Right atrium auricular region (tissue), 2 donors: ENCODE measurements at regions not wholly inside any gene's neighbourhood (a gene's known extent, or its start where the extent isn't known, plus 50 kb on each side); places are given as distances from the start of the nearest gene placed in this dataset.

Experiments
- DNase-seq: peaks from one replicate; pipeline ENCODE4 v3.0.0-alpha.2; 2019; ENCODE audit warnings: low spot score
- H3K27ac ChIP-seq, 2 donors: fragments of 200-600 bp; sonication (generic); 1 replicate in 1 of 2; 2 replicates in 1 of 2; pipeline ENCODE4 v1.5.1; 2016 to 2019
- H3K27me3 ChIP-seq, 2 donors: fragments of 200-600 bp; sonication (generic); one replicate each; pipeline versions ENCODE4 v1.5.1 to v1.6.0; 2017 to 2019
- H3K36me3 ChIP-seq: fragments of 200-600 bp; sonication (generic); one replicate; pipeline ENCODE4 v1.5.1; 2016
- H3K4me1 ChIP-seq, 2 donors: fragments of 200-600 bp; sonication (generic); one replicate each; pipeline versions ENCODE4 v1.5.1 to v1.6.0; 2017 to 2019
- H3K4me3 ChIP-seq, 2 donors: fragments of 200-600 bp; sonication (generic); 1 replicate in 1 of 2; 2 replicates in 1 of 2; pipeline ENCODE4 v1.5.1; 2017 to 2019; ENCODE audit warnings: mild to moderate bottlenecking in 1 of 2, moderate library complexity in 1 of 2
- H3K9me3 ChIP-seq, 2 donors: fragments of 200-600 bp; sonication (generic); one replicate each; pipeline ENCODE4 v1.5.1; 2019
- CTCF ChIP-seq, 2 donors: fragments of 200-600 bp; sonication (generic); IDR thresholded peaks; one replicate each; pipeline ENCODE4 v1.5.1; 2019; ENCODE audit warnings: antibody characterized with exemption in 2 of 2

- Histone ChIP-seq H3K4me1 (no peaks in the 10 kb centered on the region), H3K27ac (no peak overlapping the region), H3K36me3 (no peaks in the 10 kb centered on the region), H3K9me3 (peaks cover 0 to 3% of the 10 kb centered on the region in 2 donors), H3K27me3 (no peaks in the 10 kb centered on the region), H3K4me3 (no peak overlapping the region)
- TF ChIP-seq CTCF (IDR thresholded peaks at IDR 0.05), result no peak
- no peak for DNase-seq
These were observed 90.6 kb upstream of the PCBD1 start for GRCh38 chr10:70978816-70979480.

- TF ChIP-seq CTCF (IDR thresholded peaks at IDR 0.05), result no peak
- DNase-seq, result no peak
- no peaks in the 10 kb centered on the region for H3K27me3 ChIP-seq
- H3K4me1 ChIP-seq, result no peaks in the 10 kb centered on the region
- no peak overlapping the region for H3K27ac ChIP-seq
- peaks cover 0 to 3% of the 10 kb centered on the region in 2 donors for H3K9me3 ChIP-seq
- H3K4me3 ChIP-seq, result no peak overlapping the region
- no peaks in the 10 kb centered on the region for H3K36me3 ChIP-seq
These were observed 92.3 kb upstream of the PCBD1 start for GRCh38 chr10:70980687-70981086.

- Histone ChIP-seq H3K27ac (no peak overlapping the region), H3K36me3 (no peaks in the 10 kb centered on the region), H3K27me3 (no peaks in the 10 kb centered on the region), H3K4me3 (no peak overlapping the region), H3K9me3 (peaks cover 0 to 3% of the 10 kb centered on the region in 2 donors), H3K4me1 (no peaks in the 10 kb centered on the region)
- TF ChIP-seq CTCF (IDR thresholded peaks at IDR 0.05), result no peak
- DNase-seq, result no peak
These were observed 92.9 kb upstream of the PCBD1 start for GRCh38 chr10:70981171-70981836.

- H3K9me3 ChIP-seq, result peaks cover 0 to 3% of the 10 kb centered on the region in 2 donors
- no peak overlapping the region for H3K4me3 ChIP-seq
- no peak overlapping the region for H3K27ac ChIP-seq
- no peaks in the 10 kb centered on the region for H3K27me3 ChIP-seq
- H3K36me3 ChIP-seq, result no peaks in the 10 kb centered on the region
- DNase-seq, result no peak
- no peaks in the 10 kb centered on the region for H3K4me1 ChIP-seq
- TF ChIP-seq CTCF (IDR thresholded peaks at IDR 0.05), result no peak
These were observed 93.6 kb upstream of the PCBD1 start for GRCh38 chr10:70981936-70982335.

- no peaks in the 10 kb centered on the region for H3K27me3 ChIP-seq
- peaks cover 0 to 3% of the 10 kb centered on the region in 2 donors for H3K9me3 ChIP-seq
- H3K4me1 ChIP-seq, result no peaks in the 10 kb centered on the region
- DNase-seq, result no peak
- no peak overlapping the region for H3K4me3 ChIP-seq
- no peaks in the 10 kb centered on the region for H3K36me3 ChIP-seq
- no peak for TF ChIP-seq CTCF (IDR thresholded peaks at IDR 0.05)
- no peak overlapping the region for H3K27ac ChIP-seq
These were observed 94.1 kb upstream of the PCBD1 start for GRCh38 chr10:70982443-70982842.
